ENCODE measurements at regions not wholly inside any gene's neighbourhood (a gene's known extent, or its start where the extent isn't known, plus 50 kb on each side); places are given as distances from the start of the nearest gene placed in this dataset.

GRCh38 chr6:137666202-137666774 is 172.1 kb upstream of the OLIG3 start:
- TF ChIP-seq ARNTL (CRISPR knock-in tag; IDR thresholded peaks at IDR 0.05; ENCODE audit: borderline replicate concordance, low read depth) (no peak), PPARA (CRISPR knock-in tag; IDR thresholded peaks at IDR 0.05; ENCODE audit: borderline replicate concordance) (no peak), TCF4 (CRISPR knock-in tag; IDR thresholded peaks at IDR 0.05; ENCODE audit: borderline replicate concordance) (no peak), SNAI2 (CRISPR knock-in tag; IDR thresholded peaks at IDR 0.05) (no peak), ISL1 (CRISPR knock-in tag; IDR thresholded peaks at IDR 0.05) (no peak), ESRRG (CRISPR knock-in tag; IDR thresholded peaks at IDR 0.05) (no peak), ZFP3 (CRISPR knock-in tag; IDR thresholded peaks at IDR 0.05) (no peak), TOX (CRISPR knock-in tag; IDR thresholded peaks at IDR 0.05; ENCODE audit: borderline replicate concordance) (no peak), CSDC2 (CRISPR knock-in tag; IDR thresholded peaks at IDR 0.05) (no peak), ZNF8 (CRISPR knock-in tag; IDR thresholded peaks at IDR 0.05) (no peak), ZC3H10 (CRISPR knock-in tag; IDR thresholded peaks at IDR 0.05) (no peak), ZFP30 (CRISPR knock-in tag; IDR thresholded peaks at IDR 0.05) (no peak), GLIS3 (CRISPR knock-in tag; IDR thresholded peaks at IDR 0.05) (no peak), ZNF70 (CRISPR knock-in tag; IDR thresholded peaks at IDR 0.05) (no peak), OSR1 (CRISPR knock-in tag; IDR thresholded peaks at IDR 0.05) (no peak), CSRNP3 (CRISPR knock-in tag; IDR thresholded peaks at IDR 0.05) (no peak), PATZ1 (CRISPR knock-in tag; IDR thresholded peaks at IDR 0.05; ENCODE audit: borderline replicate concordance) (no peak)
- ATAC-seq, result no peak

GRCh38 chr6:137673603-137674002 is 179.4 kb upstream of the OLIG3 start:
- no peak for ATAC-seq
- TF ChIP-seq TSHZ2 (CRISPR knock-in tag; IDR thresholded peaks at IDR 0.05) (no peak), ESRRG (CRISPR knock-in tag; IDR thresholded peaks at IDR 0.05) (no peak), ISL1 (CRISPR knock-in tag; IDR thresholded peaks at IDR 0.05) (no peak), SNAI2 (CRISPR knock-in tag; IDR thresholded peaks at IDR 0.05) (no peak), ZFP30 (CRISPR knock-in tag; IDR thresholded peaks at IDR 0.05) (no peak), GLIS3 (CRISPR knock-in tag; IDR thresholded peaks at IDR 0.05) (no peak), ARNTL (CRISPR knock-in tag; IDR thresholded peaks at IDR 0.05; ENCODE audit: borderline replicate concordance, low read depth) (no peak), ZFP3 (CRISPR knock-in tag; IDR thresholded peaks at IDR 0.05) (no peak), OSR1 (CRISPR knock-in tag; IDR thresholded peaks at IDR 0.05) (no peak), ZNF565 (CRISPR knock-in tag; conservative IDR thresholded peaks at IDR 0.05; ENCODE audit: low read depth) (no peak), TCF4 (CRISPR knock-in tag; IDR thresholded peaks at IDR 0.05; ENCODE audit: borderline replicate concordance) (no peak), PPARA (CRISPR knock-in tag; IDR thresholded peaks at IDR 0.05; ENCODE audit: borderline replicate concordance) (no peak)

GRCh38 chr6:137676888-137677287 is 182.7 kb upstream of the OLIG3 start:
- no peak for ATAC-seq

More at GRCh38 chr6:137676888-137677287, 182.7 kb upstream of the OLIG3 start:
- TF ChIP-seq POU6F1 (CRISPR knock-in tag; IDR thresholded peaks at IDR 0.05; ENCODE audit: borderline replicate concordance, low read depth) (no peak), ZNF8 (CRISPR knock-in tag; IDR thresholded peaks at IDR 0.05) (no peak), RARB (CRISPR knock-in tag; IDR thresholded peaks at IDR 0.05) (no peak), ZFP3 (CRISPR knock-in tag; IDR thresholded peaks at IDR 0.05) (no peak), TSHZ2 (CRISPR knock-in tag; IDR thresholded peaks at IDR 0.05) (no peak), ZC3H10 (CRISPR knock-in tag; IDR thresholded peaks at IDR 0.05) (no peak), PPARA (CRISPR knock-in tag; IDR thresholded peaks at IDR 0.05; ENCODE audit: borderline replicate concordance) (no peak), ZNF70 (CRISPR knock-in tag; IDR thresholded peaks at IDR 0.05) (no peak), ZFP30 (CRISPR knock-in tag; IDR thresholded peaks at IDR 0.05) (no peak), OSR1 (CRISPR knock-in tag; IDR thresholded peaks at IDR 0.05) (no peak)
